CD4-positive, alpha-beta T cell (primary cell): ENCODE measurements at regions not wholly inside any gene's neighbourhood (a gene's known extent, or its start where the extent isn't known, plus 50 kb on each side); places are given as distances from the start of the nearest gene placed in this dataset.
A peak's percentile ranks its signal among the peaks of the same experiment; 100 is the strongest.

ENCODE experiments used
- ATAC-seq: fragments of 200-7000 bp; cut with Tn5 transposase; one replicate; pipeline ENCODE4 v1.10.0; 2022; ENCODE audit warnings: mild to moderate bottlenecking; ENCODE audit not compliant: poor library complexity
- CTCF ChIA-PET: fragments of 350-600 bp; sonication (Branson Sonifier 250); formaldehyde crosslinking; loops from one replicate; lab custom pipeline; 2021; ENCODE audit warnings: antibody characterized with exemption, inconsistent platforms; lab: Charles Lee
- POLR2A ChIA-PET: fragments of 350-600 bp; sonication (Branson Sonifier 250); formaldehyde crosslinking; loops from one replicate; lab custom pipeline; 2021; ENCODE audit warnings: antibody characterized with exemption, inconsistent platforms; lab: Charles Lee
- DNase-seq, 14 experiments: peaks; one replicate each; pipeline ENCODE4 v3.0.0-alpha.2; 2013 to 2020; ENCODE audit warnings: mixed read lengths in 2 of 14
- H3K27ac ChIP-seq, 2 donors: one replicate each; pipeline versions ENCODE4 v1.5.1 to v1.7.0; 2013; ENCODE audit warnings: low read length in 2 of 2, low read depth in 1 of 2, mild to moderate bottlenecking in 1 of 2
- H3K27me3 ChIP-seq, 2 experiments: 1 replicate in 1 of 2; 2 replicates in 1 of 2; pipeline versions ENCODE4 v1.6.1 to v1.7.0; 2013; ENCODE audit warnings: low read length in 2 of 2, control low read depth in 1 of 2, mild to moderate bottlenecking in 1 of 2, moderate library complexity in 1 of 2; ENCODE audit not compliant: insufficient read depth in 2 of 2, control insufficient read depth in 1 of 2
- H3K36me3 ChIP-seq: one replicate; pipeline ENCODE4 v1.6.1; 2013; ENCODE audit warnings: low read length, control low read depth; ENCODE audit not compliant: insufficient read depth
- H3K4me1 ChIP-seq: one replicate; pipeline ENCODE4 v1.6.1; 2013; ENCODE audit warnings: low read length, control low read depth; ENCODE audit not compliant: insufficient read depth
- H3K4me3 ChIP-seq: one replicate; pipeline ENCODE4 v1.5.1; 2013; ENCODE audit warnings: mild to moderate bottlenecking, low read length, moderate library complexity
- H3K9me3 ChIP-seq, 2 experiments: 1 replicate in 1 of 2; 2 replicates in 1 of 2; pipeline versions ENCODE4 v1.6.1 to v1.7.0; 2013; ENCODE audit warnings: low read length in 2 of 2, mild to moderate bottlenecking in 2 of 2, control low read depth in 1 of 2, moderate library complexity in 1 of 2; ENCODE audit not compliant: control insufficient read depth in 1 of 2, insufficient read depth in 1 of 2
- H3K27ac Mint-ChIP-seq: one replicate; pipeline ENCODE4 v1.8.0; 2020; ENCODE audit warnings: mixed read lengths
- H3K27me3 Mint-ChIP-seq: one replicate; pipeline ENCODE4 v1.8.0; 2021; ENCODE audit warnings: mixed read lengths
- H3K36me3 Mint-ChIP-seq: one replicate; pipeline ENCODE4 v1.8.0; 2021; ENCODE audit warnings: low read depth, mixed read lengths
- H3K4me1 Mint-ChIP-seq: one replicate; pipeline ENCODE4 v1.8.0; 2021; ENCODE audit warnings: low read depth, mixed read lengths
- H3K4me3 Mint-ChIP-seq: one replicate; pipeline ENCODE4 v1.8.0; 2020; ENCODE audit warnings: mild to moderate bottlenecking, mixed read lengths
- H3K9me3 Mint-ChIP-seq: one replicate; pipeline ENCODE4 v1.8.0; 2020; ENCODE audit warnings: mixed read lengths
- intact Hi-C, 2 experiments: fragments of 100-400 bp; cut with DNase I in 1 of 2; cut with micrococcal nuclease in 1 of 2; formaldehyde crosslinking; loops; one replicate each; pipeline versions ENCODE4 v1.15.1 to v1.9.0; 2023 to 2025; cut with DNase I, micrococcal nuclease
- TF ChIP-seq, protein P1 (sequence below): fragments of 200-600 bp; IDR thresholded peaks from one replicate; pipeline ENCODE4 v1.8.0; 2022; ENCODE audit warnings: antibody characterized with exemption, mild to moderate bottlenecking

DNA sequence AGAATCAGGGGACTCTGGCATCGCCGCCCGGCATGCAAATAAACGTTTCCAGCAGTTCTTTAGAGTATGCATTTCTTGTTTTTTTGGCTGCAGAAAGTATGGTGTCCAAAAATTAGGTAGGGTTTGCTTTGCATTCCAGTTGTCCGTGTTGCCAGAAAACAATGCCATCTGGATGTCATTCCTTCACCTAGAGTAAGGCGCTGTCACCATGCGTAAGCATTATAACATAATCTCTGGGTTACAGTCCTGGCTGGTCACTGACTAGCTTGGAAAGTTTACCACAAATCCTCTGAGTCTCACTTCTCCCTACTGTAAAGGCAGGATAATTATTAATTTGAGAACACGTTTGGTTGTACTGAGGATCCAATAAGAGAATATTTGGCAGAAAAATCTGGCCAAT is 457.7 kb downstream of the XYLT1 start:
- no peaks in the 10 kb centered on the region for H3K36me3 ChIP-seq
- no peaks in the 10 kb centered on the region for H3K27me3 ChIP-seq
- H3K9me3 ChIP-seq: no peaks in the 10 kb centered on the region
- intact Hi-C loops: loop anchor here (1.0 to 10.0 kb wide), 4 partner anchors 14 to 362 kb away; no protein-coding TSS in a partner anchor
- Mint-ChIP-seq H3K4me3 (peak overlapping the region; percentile 74), H3K36me3 (no peaks in the 10 kb centered on the region), H3K4me1 (peaks cover 31% of the 10 kb centered on the region), H3K27ac (peak overlapping the region; percentile 86), H3K9me3 (peaks cover 7% of the 10 kb centered on the region), H3K27me3 (no peaks in the 10 kb centered on the region)
- peak overlapping the region in 1 of 2 donors; percentile 76 for H3K27ac ChIP-seq
- POLR2A ChIA-PET: interaction anchor here (0.6 to 1.7 kb wide), 3 partner anchors 58 to 634 kb away, joined by 3 to 8 read pairs (median 3); no protein-coding TSS in a partner anchor
- no peak for ATAC-seq
- peaks cover 11% of the 10 kb centered on the region for H3K4me1 ChIP-seq
- H3K4me3 ChIP-seq: peak overlapping the region; percentile 55
- CTCF ChIA-PET: no interaction called here
- TF ChIP-seq, protein P1, sequence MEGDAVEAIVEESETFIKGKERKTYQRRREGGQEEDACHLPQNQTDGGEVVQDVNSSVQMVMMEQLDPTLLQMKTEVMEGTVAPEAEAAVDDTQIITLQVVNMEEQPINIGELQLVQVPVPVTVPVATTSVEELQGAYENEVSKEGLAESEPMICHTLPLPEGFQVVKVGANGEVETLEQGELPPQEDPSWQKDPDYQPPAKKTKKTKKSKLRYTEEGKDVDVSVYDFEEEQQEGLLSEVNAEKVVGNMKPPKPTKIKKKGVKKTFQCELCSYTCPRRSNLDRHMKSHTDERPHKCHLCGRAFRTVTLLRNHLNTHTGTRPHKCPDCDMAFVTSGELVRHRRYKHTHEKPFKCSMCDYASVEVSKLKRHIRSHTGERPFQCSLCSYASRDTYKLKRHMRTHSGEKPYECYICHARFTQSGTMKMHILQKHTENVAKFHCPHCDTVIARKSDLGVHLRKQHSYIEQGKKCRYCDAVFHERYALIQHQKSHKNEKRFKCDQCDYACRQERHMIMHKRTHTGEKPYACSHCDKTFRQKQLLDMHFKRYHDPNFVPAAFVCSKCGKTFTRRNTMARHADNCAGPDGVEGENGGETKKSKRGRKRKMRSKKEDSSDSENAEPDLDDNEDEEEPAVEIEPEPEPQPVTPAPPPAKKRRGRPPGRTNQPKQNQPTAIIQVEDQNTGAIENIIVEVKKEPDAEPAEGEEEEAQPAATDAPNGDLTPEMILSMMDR: no peak
- DNase-seq: no peak

DNA sequence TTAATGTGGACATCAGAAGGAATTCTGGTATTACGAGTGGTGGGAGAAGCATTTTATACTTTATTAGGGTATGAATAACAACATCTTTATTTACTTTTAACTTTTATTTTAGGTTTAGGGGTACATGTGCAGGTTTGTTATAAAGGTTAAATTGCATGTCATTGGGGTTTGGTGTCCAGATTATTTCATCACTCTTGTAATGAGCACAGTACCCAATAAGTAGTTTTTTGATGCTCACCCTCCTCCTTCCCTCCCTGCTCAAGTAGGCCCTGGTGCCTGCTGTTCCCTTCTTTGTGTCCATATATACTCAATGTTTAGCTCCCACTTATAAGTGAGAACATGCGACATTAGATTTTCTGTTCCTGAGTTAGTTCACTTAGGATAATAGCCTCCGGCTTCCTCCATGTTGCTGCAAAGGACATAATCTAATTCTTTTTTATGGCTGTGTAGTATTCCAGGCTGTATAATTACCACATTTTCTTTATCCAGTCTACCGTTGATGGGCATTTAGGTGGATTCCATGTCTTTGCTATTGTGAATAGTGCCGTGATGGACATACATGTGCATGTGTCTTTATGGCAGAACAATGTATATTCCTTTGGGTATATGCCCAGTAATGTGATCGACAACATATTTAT is 456.2 kb downstream of the XYLT1 start:
- peaks cover 41% of the 10 kb centered on the region for H3K4me1 Mint-ChIP-seq
- Histone ChIP-seq H3K27me3 (no peaks in the 10 kb centered on the region), H3K4me1 (peaks cover 11% of the 10 kb centered on the region), H3K36me3 (no peaks in the 10 kb centered on the region), H3K27ac (no peak overlapping the region), H3K4me3 (no peak overlapping the region), H3K9me3 (no peaks in the 10 kb centered on the region)
- peak overlapping the region; percentile 43 for H3K27ac Mint-ChIP-seq
- ChIA-PET POLR2A (interaction anchor here (0.7 to 1.7 kb wide), 4 partner anchors 12 to 91 kb away, joined by 3 to 8 read pairs (median 4); no protein-coding TSS in a partner anchor), CTCF (no interaction called here)
- H3K9me3 Mint-ChIP-seq: peaks cover 10% of the 10 kb centered on the region
- no peaks in the 10 kb centered on the region for H3K27me3 Mint-ChIP-seq
- no peaks in the 10 kb centered on the region for H3K36me3 Mint-ChIP-seq
- no peak for DNase-seq
- no peak overlapping the region for H3K4me3 Mint-ChIP-seq
- TF ChIP-seq, protein P1: no peak
- no peak for ATAC-seq
- intact Hi-C loops: loop anchor here in 1 of 2 experiments (10.0 kb wide), 1 partner anchor 360 kb away; no protein-coding TSS in a partner anchor

DNA sequence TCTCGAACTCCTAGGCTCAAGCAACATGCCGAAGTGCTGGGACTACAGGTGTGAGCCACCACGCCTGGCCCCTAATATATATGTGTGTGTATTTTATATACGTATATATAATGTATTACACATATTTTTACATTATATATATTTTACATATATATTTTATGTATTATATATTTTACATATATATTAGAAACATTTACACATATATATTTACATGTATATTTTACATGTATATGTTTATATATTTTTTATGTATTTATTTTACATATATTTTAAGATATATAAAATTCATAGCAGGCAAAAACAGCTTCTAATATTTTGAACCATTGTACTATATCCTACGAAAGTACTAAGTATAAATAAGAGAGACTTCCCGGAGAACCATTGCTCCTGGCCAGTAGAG is 455.1 kb downstream of the XYLT1 start:
- Histone ChIP-seq H3K4me1 (peaks cover 11% of the 10 kb centered on the region), H3K9me3 (no peaks in the 10 kb centered on the region), H3K27me3 (no peaks in the 10 kb centered on the region), H3K4me3 (no peak overlapping the region), H3K36me3 (no peaks in the 10 kb centered on the region), H3K27ac (no peak overlapping the region)
- no peak for ATAC-seq
- Mint-ChIP-seq H3K36me3 (no peaks in the 10 kb centered on the region), H3K4me3 (no peak overlapping the region), H3K27me3 (no peaks in the 10 kb centered on the region), H3K27ac (no peak overlapping the region), H3K4me1 (peaks cover 41% of the 10 kb centered on the region), H3K9me3 (peaks cover 10% of the 10 kb centered on the region)
- POLR2A ChIA-PET: interaction anchor here (0.9 kb wide), 1 partner anchor 22 kb away, joined by 3 read pairs; no protein-coding TSS in a partner anchor
- TF ChIP-seq, protein P1: no peak
- CTCF ChIA-PET: no interaction called here
- no peak for DNase-seq
- intact Hi-C loops: loop anchor here in 1 of 2 experiments (10.0 kb wide), 1 partner anchor 359 kb away; no protein-coding TSS in a partner anchor
